H7 (cell line): ENCODE measurements at regions not wholly inside any gene's neighbourhood (a gene's known extent, or its start where the extent isn't known, plus 50 kb on each side); places are given as distances from the start of the nearest gene placed in this dataset.

Experiments
- DNase-seq: peaks from one replicate; pipeline ENCODE4 v3.0.0; 2012
- H3K27me3 ChIP-seq: 2 replicates; pipeline ENCODE4 v1.6.0; 2011; ENCODE audit warnings: mild to moderate bottlenecking, low read length; ENCODE audit not compliant: control insufficient read depth, insufficient read depth
- H3K36me3 ChIP-seq: replicated peaks from 2 replicates; pipeline ENCODE4 v1.5.1; 2011; ENCODE audit warnings: low read length; ENCODE audit not compliant: control insufficient read depth, insufficient read depth
- H3K4me3 ChIP-seq: 2 replicates; pipeline ENCODE4 v1.5.1; 2011; ENCODE audit warnings: low read depth, mild to moderate bottlenecking, control low read depth, low read length, moderate library complexity; ENCODE audit not compliant: insufficient read depth

DNA sequence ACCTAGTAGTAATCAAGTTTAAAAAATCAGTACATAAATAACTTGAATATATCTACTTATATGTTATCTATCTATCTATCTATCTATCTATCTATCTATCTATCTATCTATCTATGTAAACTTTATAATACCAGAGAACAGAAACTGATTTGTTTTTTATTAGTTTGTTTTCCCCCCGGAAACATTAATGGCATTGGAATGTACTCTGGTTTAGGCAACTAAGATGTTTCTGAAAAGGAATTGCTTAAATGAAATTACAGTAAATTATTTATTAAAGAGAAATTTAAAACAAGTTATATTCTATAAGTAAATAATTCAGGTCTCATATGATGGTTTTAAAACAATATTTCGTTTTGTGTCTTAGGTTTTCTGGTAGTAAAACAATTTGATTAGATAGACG is 681.0 kb upstream of the ADAMTS5 start:
- no peak overlapping the region for H3K4me3 ChIP-seq
- H3K36me3 ChIP-seq, result no peaks in the 10 kb centered on the region
- DNase-seq, result no peak
- no peaks in the 10 kb centered on the region for H3K27me3 ChIP-seq

DNA sequence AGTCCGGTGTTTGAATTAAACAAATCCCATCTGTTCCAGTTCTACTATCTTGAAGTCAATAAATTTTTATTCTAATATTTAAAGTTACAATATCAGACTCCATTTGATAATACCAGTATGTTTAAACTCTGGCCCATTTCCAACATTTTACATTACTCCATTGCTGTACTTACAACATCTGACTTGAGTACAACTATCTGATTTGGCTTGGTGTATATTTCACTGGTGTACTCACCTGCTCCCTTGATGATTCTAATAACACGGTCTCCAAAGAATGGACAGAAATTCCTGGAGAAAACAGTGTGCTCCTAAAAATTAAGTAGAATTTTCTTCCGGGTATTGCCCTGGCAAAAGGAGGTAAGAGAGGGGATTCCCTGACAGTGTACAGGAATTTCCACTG is 680.5 kb upstream of the ADAMTS5 start:
- Histone ChIP-seq H3K36me3 (no peaks in the 10 kb centered on the region), H3K27me3 (no peaks in the 10 kb centered on the region), H3K4me3 (no peak overlapping the region)
- no peak for DNase-seq

DNA sequence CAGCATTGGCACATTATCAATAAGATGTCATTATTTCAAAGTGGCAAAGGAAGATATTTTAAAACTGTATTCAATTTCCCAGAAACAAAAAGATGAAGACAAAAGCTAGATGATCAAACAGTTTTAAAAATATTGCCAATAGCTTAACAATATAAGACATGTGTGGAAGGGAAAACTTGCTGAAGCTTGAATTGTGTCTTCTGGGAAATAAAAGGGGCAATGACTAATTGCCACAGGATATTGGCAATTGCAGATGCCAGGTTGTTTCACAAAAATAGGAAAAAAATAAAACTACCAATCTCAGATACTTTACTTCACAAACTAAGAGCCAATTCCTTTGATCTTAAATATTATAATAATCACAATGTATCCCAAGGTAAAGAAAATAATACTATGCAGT is 679.8 kb upstream of the ADAMTS5 start:
- Histone ChIP-seq H3K36me3 (no peaks in the 10 kb centered on the region), H3K4me3 (no peak overlapping the region), H3K27me3 (no peaks in the 10 kb centered on the region)
- no peak for DNase-seq

DNA sequence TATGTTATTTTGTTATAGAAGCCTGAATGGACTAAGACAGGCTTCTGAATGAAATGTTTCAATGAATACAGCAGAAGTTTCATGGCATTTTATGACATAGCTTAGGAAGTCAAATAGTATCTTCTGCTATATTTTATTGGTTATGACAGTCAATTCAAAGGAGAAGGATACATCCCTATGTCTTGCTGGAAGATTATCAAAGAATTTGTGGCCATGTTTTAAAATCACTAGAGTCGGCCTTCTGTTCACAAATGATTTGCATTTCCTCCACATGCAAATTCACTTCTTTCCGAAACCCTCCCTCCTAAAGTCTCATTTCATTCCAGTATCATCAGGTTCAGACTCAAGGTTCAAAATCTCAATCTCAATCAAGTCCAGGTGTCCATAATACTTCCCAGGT is 679.2 kb upstream of the ADAMTS5 start:
- Histone ChIP-seq H3K27me3 (no peaks in the 10 kb centered on the region), H3K4me3 (no peak overlapping the region)

DNA sequence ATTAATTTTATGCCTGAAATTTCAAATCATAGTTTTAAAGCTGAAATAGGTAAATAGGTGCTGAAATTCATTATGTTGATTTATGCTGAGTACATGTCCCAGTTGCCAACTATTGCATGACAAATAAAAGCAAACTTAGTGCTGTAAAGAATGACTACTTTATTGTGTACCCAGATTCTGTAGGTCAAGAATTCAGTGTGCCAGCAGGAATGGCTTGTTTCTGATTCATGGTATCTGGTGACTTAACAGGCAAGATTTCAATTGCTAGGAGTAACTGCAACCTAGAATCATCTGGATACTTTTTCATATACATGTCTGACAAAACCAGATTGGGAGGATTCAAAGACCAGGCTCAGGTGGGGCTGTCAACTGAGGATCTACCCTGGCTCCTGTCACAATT is 678.4 kb upstream of the ADAMTS5 start:
- Histone ChIP-seq H3K4me3 (no peak overlapping the region), H3K27me3 (no peaks in the 10 kb centered on the region), H3K36me3 (no peaks in the 10 kb centered on the region)
- no peak for DNase-seq

More for the DNA sequence above, 679.2 kb upstream of the ADAMTS5 start:
- DNase-seq, result no peak
- no peaks in the 10 kb centered on the region for H3K36me3 ChIP-seq

DNA sequence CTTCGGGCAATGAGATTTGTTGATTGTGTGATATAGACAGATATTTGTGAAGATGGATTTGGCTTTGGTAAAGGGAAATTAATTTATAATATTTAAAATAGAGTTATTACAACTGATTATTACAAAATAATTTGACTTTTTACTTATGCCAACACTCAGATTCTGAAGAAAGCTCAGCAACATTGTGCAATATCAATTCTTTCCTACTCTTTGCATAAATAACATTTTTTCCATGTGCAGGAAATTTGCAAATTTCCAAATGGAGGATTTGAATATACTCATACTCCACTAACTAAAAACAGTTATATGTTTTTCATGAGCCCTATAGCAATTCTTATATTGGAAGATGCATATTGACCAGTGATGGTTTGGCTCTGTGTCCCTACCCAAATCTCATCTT is 676.4 kb upstream of the ADAMTS5 start:
- Histone ChIP-seq H3K4me3 (no peak overlapping the region), H3K36me3 (no peaks in the 10 kb centered on the region), H3K27me3 (no peaks in the 10 kb centered on the region)
- no peak for DNase-seq

DNA sequence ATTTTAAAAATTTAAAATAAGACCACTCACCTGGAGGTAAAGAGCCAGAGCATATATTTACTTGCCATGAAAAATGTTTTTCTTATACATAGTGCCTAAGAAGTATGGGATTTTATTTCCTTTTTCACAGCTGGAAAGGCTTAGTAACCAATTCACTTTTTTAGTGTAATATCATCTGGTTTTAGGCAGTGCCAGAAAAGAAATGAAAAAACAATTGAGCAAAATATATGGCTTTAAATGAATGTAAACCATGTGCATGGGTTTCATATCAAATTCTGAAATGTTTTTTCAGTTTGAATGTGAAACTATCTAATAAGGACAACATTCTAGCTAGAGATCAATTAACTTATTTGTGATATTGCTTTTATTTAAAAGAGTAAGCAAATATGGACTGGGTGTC is 672.4 kb upstream of the ADAMTS5 start:
- H3K4me3 ChIP-seq, result no peak overlapping the region
- no peaks in the 10 kb centered on the region for H3K27me3 ChIP-seq
- DNase-seq, result no peak

DNA sequence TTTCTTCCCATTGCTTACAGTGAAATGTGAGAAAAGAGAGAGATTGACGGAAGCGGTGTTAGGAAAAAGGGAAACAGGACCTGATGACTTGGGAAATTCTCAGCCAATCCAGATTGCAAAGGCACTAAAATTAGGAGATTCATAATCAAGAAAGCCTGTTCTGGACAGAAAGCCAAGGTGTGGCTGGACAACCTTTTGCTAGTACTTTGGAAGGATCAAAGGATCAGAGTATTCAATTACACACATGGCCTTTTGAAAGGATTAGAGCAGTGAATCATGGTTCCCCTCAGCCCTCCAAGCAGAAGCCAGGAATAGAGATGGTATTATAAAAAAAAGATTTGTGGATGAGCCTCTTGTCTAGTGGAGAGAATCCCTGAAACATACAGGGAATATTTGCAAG is 669.8 kb upstream of the ADAMTS5 start:
- no peak overlapping the region for H3K4me3 ChIP-seq
- H3K36me3 ChIP-seq, result no peaks in the 10 kb centered on the region
- DNase-seq, result no peak
- no peaks in the 10 kb centered on the region for H3K27me3 ChIP-seq

More for the DNA sequence above, 672.4 kb upstream of the ADAMTS5 start:
- no peaks in the 10 kb centered on the region for H3K36me3 ChIP-seq

DNA sequence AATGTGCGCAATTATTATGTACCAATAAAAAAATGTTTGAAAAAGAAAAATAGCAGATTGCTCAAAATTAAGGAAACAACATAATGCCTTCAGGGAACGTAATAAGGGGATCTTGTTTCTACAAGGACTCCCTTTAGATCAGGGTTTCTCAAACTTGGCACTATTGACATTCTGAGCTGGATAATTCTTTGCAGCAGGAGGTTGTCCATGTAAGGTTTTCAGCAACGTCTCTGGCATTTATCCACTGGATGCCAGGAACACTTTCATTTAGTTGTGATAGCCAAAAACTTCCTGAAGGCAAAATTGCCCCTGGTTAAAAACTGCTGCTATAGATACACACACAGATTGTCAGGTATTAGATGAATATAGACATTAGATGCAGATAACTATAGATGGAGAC is 666.7 kb upstream of the ADAMTS5 start:
- DNase-seq, result no peak

DNA sequence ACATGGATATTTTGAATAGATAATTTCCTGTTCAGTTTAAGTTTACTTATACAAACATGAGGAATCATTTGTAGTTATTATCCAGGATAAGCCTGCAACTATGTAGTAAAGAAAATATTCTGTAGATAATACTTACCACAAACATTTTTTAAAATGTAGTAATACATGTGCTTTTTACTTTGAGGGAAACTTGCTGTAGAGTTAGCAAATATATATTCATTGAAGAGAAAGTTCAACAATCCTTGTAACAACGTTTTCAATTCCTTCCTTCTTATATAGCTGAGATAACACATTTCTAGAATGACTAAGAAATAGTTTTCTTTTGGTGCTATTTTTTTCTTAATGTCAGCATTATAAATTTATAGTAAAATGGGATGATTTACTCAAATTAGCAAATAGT is 664.6 kb upstream of the ADAMTS5 start:
- DNase-seq, result no peak
- Histone ChIP-seq H3K27me3 (no peaks in the 10 kb centered on the region), H3K36me3 (no peaks in the 10 kb centered on the region), H3K4me3 (no peak overlapping the region)

More for the DNA sequence above, 666.7 kb upstream of the ADAMTS5 start:
- H3K36me3 ChIP-seq, result no peaks in the 10 kb centered on the region
- no peaks in the 10 kb centered on the region for H3K27me3 ChIP-seq
- no peak overlapping the region for H3K4me3 ChIP-seq

DNA sequence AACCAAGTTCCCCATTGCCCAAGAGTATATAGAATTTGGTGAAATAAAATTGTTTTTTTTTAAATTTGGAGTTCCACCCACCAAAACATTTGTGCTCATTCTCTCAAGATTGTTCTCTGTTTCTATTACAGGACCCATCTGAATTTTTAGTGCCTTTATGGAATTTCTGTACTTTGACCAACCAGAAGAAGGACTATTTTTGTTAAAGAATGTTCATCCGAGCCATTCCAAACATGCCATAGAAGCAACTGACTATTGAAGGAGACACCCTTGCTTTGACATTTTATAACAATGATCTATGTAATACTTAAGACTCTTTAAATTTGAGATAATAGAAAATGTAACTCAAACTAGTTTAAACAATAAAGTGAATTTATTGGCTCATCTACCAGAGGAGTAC is 655.7 kb upstream of the ADAMTS5 start:
- Histone ChIP-seq H3K27me3 (no peaks in the 10 kb centered on the region), H3K4me3 (no peak overlapping the region), H3K36me3 (no peaks in the 10 kb centered on the region)
- DNase-seq, result no peak

DNA sequence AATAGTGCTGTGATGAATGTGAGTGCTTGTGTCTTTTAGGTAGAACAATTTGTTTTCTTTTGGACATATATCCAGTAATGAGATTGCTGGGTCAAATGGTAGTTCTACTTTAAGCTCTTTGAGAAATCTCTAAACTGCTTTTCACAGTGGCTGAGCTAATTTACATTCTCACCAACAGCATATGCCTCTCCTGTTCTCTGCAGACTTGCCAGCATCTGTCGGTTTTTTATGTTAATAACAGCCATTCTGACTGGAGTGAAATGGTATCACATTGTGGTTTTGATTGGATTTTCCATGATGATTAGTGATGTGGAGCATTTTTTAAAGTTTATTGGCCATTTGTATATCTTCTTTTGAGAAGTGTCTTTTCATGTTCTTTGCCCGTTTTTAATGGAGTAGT is 647.3 kb upstream of the ADAMTS5 start:
- no peak overlapping the region for H3K4me3 ChIP-seq
- no peak for DNase-seq
- H3K36me3 ChIP-seq, result no peaks in the 10 kb centered on the region
- no peaks in the 10 kb centered on the region for H3K27me3 ChIP-seq

DNA sequence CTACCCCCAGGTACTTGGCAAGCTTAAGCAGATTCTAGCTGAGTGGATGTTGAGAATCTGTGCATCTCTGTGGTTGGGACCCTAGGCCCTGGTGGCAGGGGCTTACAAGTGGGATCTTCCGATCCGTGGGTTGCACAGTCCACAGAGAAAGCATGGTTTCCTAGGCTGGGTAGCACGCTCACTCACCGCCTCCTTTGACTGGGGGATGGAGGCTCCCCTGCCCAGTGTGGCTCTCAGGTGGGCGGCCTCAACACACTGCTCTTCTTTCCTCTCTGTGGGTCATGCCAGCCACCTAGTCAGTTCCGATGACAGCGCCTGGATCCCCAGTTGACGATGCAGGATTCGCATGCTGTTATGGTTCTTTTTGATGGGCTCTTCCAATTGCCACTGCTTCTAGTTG is 639.5 kb upstream of the ADAMTS5 start:
- Histone ChIP-seq H3K4me3 (no peak overlapping the region), H3K36me3 (no peaks in the 10 kb centered on the region), H3K27me3 (no peaks in the 10 kb centered on the region)
- DNase-seq, result no peak

DNA sequence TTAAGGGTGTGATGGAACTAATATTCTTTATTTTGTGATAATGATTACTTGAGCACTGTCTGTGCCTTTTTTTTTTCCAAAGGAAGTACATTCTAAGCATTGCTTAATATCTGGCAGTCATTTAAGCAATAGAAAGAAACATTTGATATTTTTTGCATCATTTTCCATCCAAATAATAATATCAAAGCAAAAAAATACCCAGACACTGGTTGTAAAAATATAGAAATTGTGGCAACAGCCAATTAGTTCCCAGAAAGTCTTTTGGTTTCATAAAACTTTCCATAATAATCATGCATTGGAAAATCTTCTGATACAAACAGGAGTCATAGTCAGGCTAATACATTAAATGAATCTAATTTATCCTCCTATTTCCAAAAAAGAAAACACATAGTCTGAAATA is 629.3 kb upstream of the ADAMTS5 start:
- no peaks in the 10 kb centered on the region for H3K27me3 ChIP-seq
- no peaks in the 10 kb centered on the region for H3K36me3 ChIP-seq
- no peak overlapping the region for H3K4me3 ChIP-seq
- no peak for DNase-seq

DNA sequence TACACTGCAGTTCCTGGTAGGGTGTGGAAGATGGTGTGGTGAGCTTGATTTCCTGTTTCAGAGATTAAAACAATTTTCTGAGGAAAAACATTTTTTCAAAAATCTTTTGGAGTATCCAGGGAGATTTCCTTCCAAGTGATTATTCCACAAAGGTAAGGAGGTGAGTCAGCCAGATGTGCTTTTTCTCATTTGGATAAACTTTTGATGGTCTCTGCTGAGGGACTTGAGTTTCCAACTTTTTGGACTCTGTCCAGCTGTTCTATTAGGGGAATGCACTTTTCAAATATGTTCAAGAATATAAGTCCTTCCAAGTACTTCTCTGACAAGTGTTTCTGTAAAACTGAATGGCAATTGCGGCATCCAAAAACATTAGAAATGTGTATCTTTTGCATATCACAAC is 628.8 kb upstream of the ADAMTS5 start:
- Histone ChIP-seq H3K4me3 (no peak overlapping the region), H3K27me3 (no peaks in the 10 kb centered on the region), H3K36me3 (no peaks in the 10 kb centered on the region)
- no peak for DNase-seq

DNA sequence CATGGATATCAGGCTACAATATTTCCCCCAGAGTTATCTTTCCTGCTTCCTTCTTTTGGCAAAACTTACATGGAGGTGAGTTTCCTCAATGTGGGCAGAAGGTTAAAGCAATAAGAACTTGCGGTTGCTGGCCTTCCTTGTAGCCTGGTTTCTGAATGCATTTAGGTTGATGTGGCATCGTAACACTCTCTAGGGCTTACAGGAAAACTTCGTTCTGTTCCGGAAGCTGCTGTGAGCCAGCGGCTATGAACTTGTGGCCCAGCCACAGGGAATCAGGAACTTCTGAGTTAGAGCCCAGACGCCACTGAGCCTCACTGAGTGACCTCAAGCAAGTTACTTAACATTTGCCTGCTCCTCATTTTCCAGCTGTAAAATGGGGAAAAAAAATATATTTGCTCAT is 623.4 kb upstream of the ADAMTS5 start:
- H3K27me3 ChIP-seq, result no peaks in the 10 kb centered on the region
- DNase-seq, result no peak
- no peak overlapping the region for H3K4me3 ChIP-seq
- no peaks in the 10 kb centered on the region for H3K36me3 ChIP-seq
